IPS DF 6.9 (cell line): ENCODE measurements at regions not wholly inside any gene's neighbourhood (a gene's known extent, or its start where the extent isn't known, plus 50 kb on each side); places are given as distances from the start of the nearest gene placed in this dataset.

Source experiments
- DNase-seq: peaks from one replicate; pipeline ENCODE4 v3.0.0-alpha.2; 2013; ENCODE audit warnings: low read depth, low spot score
- H3K27ac ChIP-seq: one replicate; pipeline ENCODE4 v1.5.1; 2013; ENCODE audit warnings: low read length, control low read depth
- H3K27me3 ChIP-seq: 2 replicates; pipeline ENCODE4 v1.6.1; 2013; ENCODE audit warnings: mild to moderate bottlenecking, low read length; ENCODE audit not compliant: control insufficient read depth, insufficient read depth
- H3K36me3 ChIP-seq: 2 replicates; pipeline ENCODE4 v1.6.1; 2013; ENCODE audit warnings: low read length; ENCODE audit not compliant: control insufficient read depth, insufficient read depth
- H3K4me1 ChIP-seq: 2 replicates; pipeline ENCODE4 v1.6.1; 2013; ENCODE audit warnings: low read length; ENCODE audit not compliant: control insufficient read depth, insufficient read depth
- H3K4me3 ChIP-seq: 2 replicates; pipeline ENCODE4 v1.5.1; 2013; ENCODE audit warnings: mild to moderate bottlenecking, low read length
- H3K9me3 ChIP-seq: 2 replicates; pipeline ENCODE4 v1.6.1; 2013; ENCODE audit warnings: low read length, inconsistent platforms; ENCODE audit not compliant: control insufficient read depth, insufficient read depth
- WGBS: extraction: QIAGEN DNeasy Blood & Tissue Kit; methylation state at CpG from one replicate; pipeline ENCODE4 v1.1.7; 2013; ENCODE audit warnings: mixed read lengths, missing lambda C conversion rate; ENCODE audit not compliant: insufficient read length, insufficient coverage; 5-methylcytosine and 5-hydroxymethylcytosine counted together

DNA sequence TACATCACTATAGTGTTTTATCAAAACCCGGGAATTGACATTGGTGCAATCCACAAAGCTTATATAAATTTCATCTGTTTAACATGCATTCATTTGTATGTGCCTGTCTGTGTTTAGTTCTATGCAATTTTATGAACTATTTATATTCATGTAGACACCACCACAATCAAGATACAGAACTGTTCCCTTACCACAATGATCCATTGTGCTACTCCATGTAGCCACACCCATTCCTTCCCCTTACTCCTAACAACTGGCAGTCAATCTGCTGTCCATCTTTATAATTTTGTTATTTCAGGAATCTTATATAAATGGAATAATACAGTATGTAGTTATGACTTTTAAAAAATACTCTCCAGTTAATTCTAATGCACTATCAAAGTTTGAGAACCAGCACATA is 389.5 kb downstream of the HTR1A start:
- no peaks in the 10 kb centered on the region for H3K4me1 ChIP-seq
- no peak overlapping the region for H3K27ac ChIP-seq
- no peaks in the 10 kb centered on the region for H3K9me3 ChIP-seq
- no peak for DNase-seq
- H3K36me3 ChIP-seq: no peaks in the 10 kb centered on the region
- H3K4me3 ChIP-seq: no peak overlapping the region
- no CpG with 5 or more reads among the region's 1 CpG for WGBS
- no peaks in the 10 kb centered on the region for H3K27me3 ChIP-seq

DNA sequence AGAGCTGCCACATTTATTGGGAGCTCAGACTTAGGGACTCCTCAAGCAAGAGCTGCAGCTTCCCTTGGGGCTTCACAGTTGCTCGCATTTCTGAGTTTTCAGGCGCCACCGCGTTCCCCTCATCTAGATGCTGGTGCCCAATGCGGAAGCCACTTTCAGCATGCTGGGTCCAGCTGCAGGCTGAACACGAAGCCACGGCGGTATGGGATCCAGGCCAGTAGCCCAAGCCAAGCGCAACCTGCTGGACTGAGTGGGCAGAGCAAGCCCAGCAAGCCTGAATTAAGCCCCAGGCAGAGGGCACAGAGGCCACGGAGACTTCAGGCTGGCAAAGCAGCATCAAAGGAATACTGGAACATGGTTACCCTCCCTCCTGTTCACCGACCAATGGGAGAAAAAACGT is 391.5 kb downstream of the HTR1A start:
- WGBS: no CpG with 5 or more reads among the region's 12 CpGs
- no peaks in the 10 kb centered on the region for H3K9me3 ChIP-seq

GRCh38 chr5:63564789-63565188 is 397.5 kb downstream of the HTR1A start:
- Histone ChIP-seq H3K4me3 (no peak overlapping the region), H3K27ac (no peak overlapping the region), H3K9me3 (no peaks in the 10 kb centered on the region), H3K27me3 (no peaks in the 10 kb centered on the region), H3K4me1 (no peaks in the 10 kb centered on the region), H3K36me3 (no peaks in the 10 kb centered on the region)
- DNase-seq: no peak
- no CpG with 5 or more reads among the region's 3 CpGs for WGBS

More for the DNA sequence above, 391.5 kb downstream of the HTR1A start:
- Histone ChIP-seq H3K4me1 (no peaks in the 10 kb centered on the region), H3K27ac (no peak overlapping the region), H3K4me3 (no peak overlapping the region), H3K36me3 (no peaks in the 10 kb centered on the region), H3K27me3 (no peaks in the 10 kb centered on the region)
- no peak for DNase-seq

DNA sequence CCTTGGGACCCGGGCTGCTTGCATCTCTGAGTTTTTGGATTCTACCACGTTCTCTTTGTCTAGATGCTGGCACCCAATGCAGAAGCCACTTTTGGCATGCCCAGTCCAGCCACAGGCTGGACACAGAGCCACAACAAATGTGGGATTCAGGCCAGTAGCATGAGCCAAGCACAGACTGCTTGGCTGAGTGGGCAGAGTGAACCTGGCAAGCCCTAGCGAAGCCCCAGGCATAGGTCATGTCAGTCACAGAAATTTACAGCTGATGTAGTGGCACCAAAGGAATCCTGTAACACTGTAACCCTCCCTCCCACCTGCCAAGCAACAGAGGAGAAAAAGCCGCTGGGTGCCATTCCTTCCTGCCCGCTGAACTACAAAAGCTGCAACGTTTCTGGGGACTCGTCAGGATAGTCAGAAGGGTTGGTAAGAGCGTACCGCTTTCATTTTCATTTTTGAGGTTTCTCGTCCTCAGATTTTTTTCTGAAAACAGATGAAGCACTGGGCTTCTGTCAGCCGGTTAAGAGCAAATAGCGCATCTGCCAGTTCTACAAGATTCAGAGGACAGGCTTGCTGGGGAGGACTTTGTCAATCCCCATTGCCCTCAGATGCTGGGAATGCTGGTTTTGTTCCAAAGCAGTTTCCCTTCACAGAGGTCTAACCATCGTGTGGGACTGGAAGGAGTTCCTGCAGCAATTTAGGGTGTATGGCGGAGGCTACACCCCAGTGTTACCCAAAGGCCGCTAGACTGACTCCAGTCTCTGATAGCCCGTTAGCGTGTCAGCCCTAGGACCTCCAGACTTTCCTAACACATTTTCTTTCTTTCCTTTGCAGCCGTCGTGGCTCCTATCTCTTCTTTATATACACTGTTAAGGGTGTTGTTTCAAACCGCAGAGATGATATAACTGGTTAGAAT is 399.0 kb downstream of the HTR1A start:
- WGBS: no CpG with 5 or more reads among the region's 20 CpGs
- H3K27ac ChIP-seq: no peak overlapping the region
- no peaks in the 10 kb centered on the region for H3K9me3 ChIP-seq
- no peak for DNase-seq
- no peaks in the 10 kb centered on the region for H3K27me3 ChIP-seq
- no peaks in the 10 kb centered on the region for H3K4me1 ChIP-seq
- no peak overlapping the region for H3K4me3 ChIP-seq
- H3K36me3 ChIP-seq: no peaks in the 10 kb centered on the region

- no peaks in the 10 kb centered on the region for H3K9me3 ChIP-seq
- H3K4me3 ChIP-seq: no peak overlapping the region
- no peaks in the 10 kb centered on the region for H3K36me3 ChIP-seq
- no peak overlapping the region for H3K27ac ChIP-seq
- no peak for DNase-seq
- H3K27me3 ChIP-seq: no peaks in the 10 kb centered on the region
- no CpG with 5 or more reads among the region's 4 CpGs for WGBS
- no peaks in the 10 kb centered on the region for H3K4me1 ChIP-seq
These were observed 406.4 kb downstream of the HTR1A start for GRCh38 chr5:63555874-63556273.

DNA sequence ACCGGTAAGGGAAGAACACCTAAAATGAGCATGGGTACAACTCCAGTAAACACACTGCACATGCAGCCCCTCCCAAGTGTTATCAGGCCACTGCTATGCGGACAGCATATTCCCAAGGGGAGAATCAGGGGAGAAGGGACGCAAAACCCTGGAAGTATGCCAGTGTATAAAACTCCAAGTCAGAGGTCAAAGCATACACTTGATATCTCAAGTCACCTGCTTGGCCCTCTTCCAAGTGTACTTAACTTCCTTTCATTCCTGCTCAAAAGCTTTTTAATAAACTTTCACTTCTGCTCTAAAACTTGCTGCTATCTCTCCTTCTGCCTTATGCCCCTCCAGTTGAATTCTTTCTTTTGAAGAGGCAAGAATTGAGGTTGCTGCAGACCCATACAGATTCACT is 408.1 kb downstream of the HTR1A start:
- DNase-seq: no peak
- Histone ChIP-seq H3K27me3 (no peaks in the 10 kb centered on the region), H3K4me1 (no peaks in the 10 kb centered on the region), H3K4me3 (no peak overlapping the region), H3K27ac (no peak overlapping the region), H3K36me3 (no peaks in the 10 kb centered on the region), H3K9me3 (no peaks in the 10 kb centered on the region)
- WGBS: no CpG with 5 or more reads among the region's 3 CpGs

DNA sequence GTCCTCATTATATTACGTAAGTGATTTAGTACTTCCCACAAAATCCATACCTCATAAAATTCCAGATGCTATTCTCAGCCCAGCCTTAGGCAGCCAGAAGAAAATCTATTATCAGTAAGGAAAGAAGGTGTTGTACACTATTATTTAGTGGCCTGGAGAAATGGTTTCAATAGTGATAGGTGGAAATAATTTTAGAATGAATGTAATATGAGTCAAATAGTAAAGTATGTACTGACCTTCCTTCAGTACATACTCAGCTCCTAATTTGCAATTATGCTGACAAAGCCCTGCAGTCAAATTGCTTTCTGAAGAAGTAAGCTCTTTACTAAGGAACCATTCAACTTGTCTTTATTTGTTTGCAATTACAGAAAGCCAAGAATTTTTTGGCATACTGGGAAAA is 409.2 kb downstream of the HTR1A start:
- Histone ChIP-seq H3K9me3 (no peaks in the 10 kb centered on the region), H3K4me1 (no peaks in the 10 kb centered on the region), H3K27ac (no peak overlapping the region), H3K4me3 (no peak overlapping the region), H3K36me3 (no peaks in the 10 kb centered on the region), H3K27me3 (no peaks in the 10 kb centered on the region)
- WGBS: 100% methylated on average over 1 of the region's 1 CpG
- DNase-seq: no peak

- DNase-seq: no peak
- no peaks in the 10 kb centered on the region for H3K27me3 ChIP-seq
These were observed 426.2 kb downstream of the HTR1A start for GRCh38 chr5:63535840-63536602.

DNA sequence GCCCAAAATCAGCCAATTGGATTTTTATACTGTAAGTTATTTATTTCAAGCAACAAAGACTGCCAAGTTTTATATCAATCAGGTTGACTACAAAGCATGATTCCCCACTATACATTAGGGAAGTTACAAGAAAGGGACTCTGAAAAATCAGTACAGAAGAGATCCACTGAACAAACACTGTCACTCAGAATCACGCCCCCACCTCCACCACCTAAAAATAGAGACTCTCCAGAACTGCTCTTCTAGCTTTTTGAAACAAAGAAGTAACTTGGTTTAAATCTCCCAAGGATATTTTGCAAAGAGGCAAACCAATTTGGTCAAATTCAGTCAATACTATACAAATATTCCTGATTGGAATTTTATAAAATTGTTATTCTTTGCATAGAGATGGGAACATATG is 438.0 kb downstream of the HTR1A start:
- no peaks in the 10 kb centered on the region for H3K9me3 ChIP-seq
- no CpG with 5 or more reads among the region's 1 CpG for WGBS
- DNase-seq: no peak

More at GRCh38 chr5:63535840-63536602, 426.2 kb downstream of the HTR1A start:
- Histone ChIP-seq H3K9me3 (no peaks in the 10 kb centered on the region), H3K27ac (no peak overlapping the region), H3K4me3 (no peak overlapping the region), H3K36me3 (no peaks in the 10 kb centered on the region), H3K4me1 (no peaks in the 10 kb centered on the region)

GRCh38 chr5:63516006-63516405 is 446.2 kb downstream of the HTR1A start:
- H3K4me3 ChIP-seq: no peak overlapping the region
- H3K27me3 ChIP-seq: no peaks in the 10 kb centered on the region
- no peaks in the 10 kb centered on the region for H3K4me1 ChIP-seq
- no peaks in the 10 kb centered on the region for H3K36me3 ChIP-seq
- DNase-seq: no peak
- H3K27ac ChIP-seq: no peak overlapping the region
- no peaks in the 10 kb centered on the region for H3K9me3 ChIP-seq

More for the DNA sequence above, 438.0 kb downstream of the HTR1A start:
- Histone ChIP-seq H3K27ac (no peak overlapping the region), H3K4me1 (no peaks in the 10 kb centered on the region), H3K36me3 (no peaks in the 10 kb centered on the region), H3K27me3 (no peaks in the 10 kb centered on the region), H3K4me3 (no peak overlapping the region)
